GM12874 (cell line): ENCODE measurements at regions not wholly inside any gene's neighbourhood (a gene's known extent, or its start where the extent isn't known, plus 50 kb on each side); places are given as distances from the start of the nearest gene placed in this dataset.

ENCODE experiments used
- CTCF ChIP-seq: IDR thresholded peaks from 2 replicates; pipeline ENCODE4 v1.5.1; 2011; ENCODE audit warnings: low read depth, mild to moderate bottlenecking, control low read depth, low read length, moderate library complexity; ENCODE audit not compliant: insufficient read depth

DNA sequence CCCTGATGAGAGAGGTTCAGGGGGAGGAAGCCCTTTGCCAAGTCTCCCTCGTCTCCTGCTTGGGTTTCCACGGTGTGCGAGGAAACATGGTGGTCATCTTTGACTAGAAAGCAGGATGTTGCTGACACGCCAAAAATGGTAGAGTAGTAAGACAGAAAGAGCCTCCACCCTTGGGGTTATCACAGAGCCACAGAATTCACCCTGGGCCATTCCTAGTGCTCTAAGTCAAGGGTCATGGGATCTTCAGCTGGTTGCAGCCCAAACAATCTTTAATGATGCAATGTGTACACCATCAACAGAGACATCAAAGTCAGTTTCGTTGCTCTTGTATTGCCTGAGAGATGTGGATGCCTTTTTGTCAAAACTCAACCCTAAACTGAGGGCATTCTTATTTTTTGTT, 201.9 kb downstream of the LY86 start:
- no peak for TF ChIP-seq CTCF

- no peak for TF ChIP-seq CTCF
Observed at GRCh38 chr6:6790891-6791290, 202.4 kb downstream of the LY86 start.

- TF ChIP-seq CTCF, result no peak
Observed at GRCh38 chr6:6793388-6794250, 205.1 kb downstream of the LY86 start.

DNA sequence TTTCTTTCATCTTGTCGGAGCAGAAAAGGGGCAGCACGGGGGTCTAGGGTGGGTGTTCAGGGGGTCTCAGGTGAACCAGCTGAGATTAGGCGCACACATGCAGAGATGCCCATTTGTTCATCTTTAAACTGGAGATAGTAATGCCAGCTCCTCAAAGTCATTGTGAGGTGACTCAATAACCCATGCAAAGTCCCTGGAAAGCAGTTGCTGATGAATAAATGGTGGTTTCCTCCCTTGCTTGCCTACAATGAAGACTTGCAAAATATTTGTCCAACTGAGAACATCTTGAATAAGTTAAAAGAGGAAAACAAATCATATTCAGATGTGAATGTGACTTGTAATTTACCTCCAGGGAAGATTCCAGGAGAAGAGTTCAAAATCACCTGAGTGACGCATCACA, 206.9 kb downstream of the LY86 start:
- TF ChIP-seq CTCF, result no peak

GRCh38 chr6:6796818-6797217, 208.3 kb downstream of the LY86 start:
- no peak for TF ChIP-seq CTCF

GRCh38 chr6:6798448-6798860, 209.9 kb downstream of the LY86 start:
- TF ChIP-seq CTCF, result no peak

- no peak for TF ChIP-seq CTCF
Observed at GRCh38 chr6:6801005-6801335, 212.4 kb downstream of the LY86 start.
